ENCODE measurements at regions not wholly inside any gene's neighbourhood (a gene's known extent, or its start where the extent isn't known, plus 50 kb on each side); places are given as distances from the start of the nearest gene placed in this dataset.

- no peak for ATAC-seq
- 85% methylated on average over 3 of the region's 3 CpGs for WGBS (ENCODE audit: missing lambda C conversion rate)
- DNase-seq (ENCODE audit: low read depth in 1 of 2, low spot score in 1 of 2): no peak
- CTCF ChIA-PET: no interaction called here
- POLR2A ChIA-PET: no interaction called here
- TF ChIP-seq HOXB5 (CRISPR knock-in tag; IDR thresholded peaks at IDR 0.05) (no peak), NPAS2 (CRISPR knock-in tag; IDR thresholded peaks at IDR 0.05; ENCODE audit: borderline replicate concordance) (no peak), EHMT2 (IDR thresholded peaks at IDR 0.05; ENCODE audit: low read depth) (no peak), HOXA7 (CRISPR knock-in tag; IDR thresholded peaks at IDR 0.05) (no peak), HDAC2 (IDR thresholded peaks at IDR 0.05) (no peak), FOSB (CRISPR knock-in tag; IDR thresholded peaks at IDR 0.05) (no peak), ZFP36 (IDR thresholded peaks at IDR 0.05; ENCODE audit: borderline replicate concordance, partially characterized antibody) (no peak), ZSCAN20 (CRISPR knock-in tag; IDR thresholded peaks at IDR 0.05) (no peak), POLR2A (IDR thresholded peaks at IDR 0.05; ENCODE audit: low read length) (no peak), EHF (CRISPR knock-in tag; IDR thresholded peaks at IDR 0.05) (no peak), MYC (IDR thresholded peaks at IDR 0.05; ENCODE audit: borderline replicate concordance, low read length) (no peak), ELK1 (IDR thresholded peaks at IDR 0.05; ENCODE audit: low read depth, low read length) (no peak), PBX3 (IDR thresholded peaks at IDR 0.05) (no peak), FOSL2 (IDR thresholded peaks at IDR 0.05) (no peak), FOSL2 (CRISPR knock-in tag; IDR thresholded peaks at IDR 0.05) (no peak), ATOH8 (CRISPR knock-in tag; IDR thresholded peaks at IDR 0.05; ENCODE audit: low read depth) (no peak), RNF2 (IDR thresholded peaks at IDR 0.05; ENCODE audit: borderline replicate concordance, low read depth) (no peak), HEYL (CRISPR knock-in tag; IDR thresholded peaks at IDR 0.05) (no peak)
- H3K4me2 ChIP-seq: no peak overlapping the region
- FAIRE-seq: no peak
- H3K4me1 ChIP-seq: no peaks in the 10 kb centered on the region
- no peak overlapping the region for H3K4me3 ChIP-seq
- no peaks in the 10 kb centered on the region for H3K9me3 ChIP-seq
- H3K27ac ChIP-seq: no peak overlapping the region
Observed at GRCh38 chr7:22962775-22963350, 51.1 kb downstream of the HYCC1 start.

GRCh38 chr7:22958742-22959141 is 55.2 kb downstream of the HYCC1 start:
- no peaks in the 10 kb centered on the region for H3K9me3 ChIP-seq
- ChIA-PET CTCF (interaction anchor here (0.6 kb wide), 1 partner anchor 13 kb away, joined by 3 read pairs; no protein-coding TSS in a partner anchor), POLR2A (no interaction called here)
- 94% methylated on average over 1 of the region's 1 CpG for WGBS (ENCODE audit: missing lambda C conversion rate)
- FAIRE-seq: no peak
- H3K4me1 ChIP-seq: no peaks in the 10 kb centered on the region
- H3K4me3 ChIP-seq: no peak overlapping the region
- no peak for ATAC-seq
- DNase-seq (ENCODE audit: low read depth in 1 of 2, low spot score in 1 of 2): no peak
- no peak overlapping the region for H3K4me2 ChIP-seq
- no peak overlapping the region for H3K27ac ChIP-seq
- TF ChIP-seq KDM5A (IDR thresholded peaks at IDR 0.05): no peak
- TF ChIP-seq CTCF (IDR thresholded peaks at IDR 0.05): no peak
- TF ChIP-seq HDAC2 (IDR thresholded peaks at IDR 0.05): no peak
- no peak for TF ChIP-seq JUN (IDR thresholded peaks at IDR 0.05)
- TF ChIP-seq REST (IDR thresholded peaks at IDR 0.05): no peak
- TF ChIP-seq BCL3 (IDR thresholded peaks at IDR 0.05): no peak
- no peak for TF ChIP-seq HES2 (IDR thresholded peaks at IDR 0.05)
- TF ChIP-seq CBX2 (IDR thresholded peaks at IDR 0.05; ENCODE audit: borderline replicate concordance, low read depth): no peak
- no peak for TF ChIP-seq KDM1A (IDR thresholded peaks at IDR 0.05; ENCODE audit: low read depth)
- TF ChIP-seq MAZ (IDR thresholded peaks at IDR 0.05; ENCODE audit: borderline replicate concordance, low read depth, low read length): no peak
- no peak for TF ChIP-seq SREBF2 (IDR thresholded peaks at IDR 0.05)
- no peak for TF ChIP-seq POLR2A (IDR thresholded peaks at IDR 0.05; ENCODE audit: low read length)
- TF ChIP-seq HOXB13 (CRISPR knock-in tag; IDR thresholded peaks at IDR 0.05; ENCODE audit: low read depth): no peak
